GM18870 (cell line): ENCODE measurements at regions not wholly inside any gene's neighbourhood (a gene's known extent, or its start where the extent isn't known, plus 50 kb on each side); places are given as distances from the start of the nearest gene placed in this dataset.

Source experiments
- ATAC-seq: cut with Tn5 transposase; IDR thresholded peaks from one replicate; pipeline ENCODE4 v1.9.1; 2021; ENCODE audit warnings: moderate library complexity; ENCODE audit not compliant: unreplicated experiment

DNA sequence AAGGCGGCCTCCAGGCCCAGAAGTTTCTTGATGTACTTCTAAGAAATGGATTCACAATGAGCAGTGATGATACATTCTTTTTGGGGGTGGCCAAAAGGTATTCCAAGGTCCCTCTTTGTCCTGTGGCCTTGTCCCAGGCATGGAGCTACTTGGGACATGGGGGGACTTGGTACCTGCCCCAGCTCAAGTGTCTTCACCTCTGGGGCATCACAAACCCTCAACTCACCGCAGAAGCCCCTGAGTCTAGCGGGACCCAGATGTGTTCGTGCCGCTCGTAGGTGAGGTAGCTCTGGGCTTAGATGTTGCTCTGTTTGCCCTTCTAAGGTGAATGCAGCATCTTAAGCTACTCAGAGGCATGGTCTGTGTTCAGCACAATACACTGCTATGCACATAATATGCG is 338.0 kb upstream of the IRX4 start:
- no peak for ATAC-seq

DNA sequence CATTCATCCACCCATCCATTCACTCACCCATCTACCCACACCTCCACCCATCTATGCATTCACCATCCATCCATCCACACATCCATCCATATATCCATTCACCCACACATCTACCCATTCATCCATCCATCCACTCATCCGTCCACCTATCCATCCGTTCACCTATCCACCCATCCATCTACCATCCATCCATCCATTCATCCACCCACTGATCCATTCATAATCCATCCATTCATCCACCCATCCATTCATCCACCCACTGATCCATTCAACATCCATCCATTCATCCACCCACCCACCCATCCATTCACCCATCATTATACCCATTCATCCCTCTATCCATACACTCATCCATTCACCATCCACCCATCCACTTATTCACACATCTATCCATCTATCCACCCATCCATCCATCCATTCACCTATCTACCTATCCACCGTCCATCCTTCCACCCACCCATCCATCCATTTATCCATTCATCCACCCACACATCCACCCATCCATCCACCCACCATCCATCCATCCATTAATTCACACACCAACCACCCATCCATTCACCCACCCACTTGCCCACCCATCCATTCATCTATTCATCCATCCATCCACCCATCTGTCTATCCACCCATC is 336.5 kb upstream of the IRX4 start:
- no peak for ATAC-seq

DNA sequence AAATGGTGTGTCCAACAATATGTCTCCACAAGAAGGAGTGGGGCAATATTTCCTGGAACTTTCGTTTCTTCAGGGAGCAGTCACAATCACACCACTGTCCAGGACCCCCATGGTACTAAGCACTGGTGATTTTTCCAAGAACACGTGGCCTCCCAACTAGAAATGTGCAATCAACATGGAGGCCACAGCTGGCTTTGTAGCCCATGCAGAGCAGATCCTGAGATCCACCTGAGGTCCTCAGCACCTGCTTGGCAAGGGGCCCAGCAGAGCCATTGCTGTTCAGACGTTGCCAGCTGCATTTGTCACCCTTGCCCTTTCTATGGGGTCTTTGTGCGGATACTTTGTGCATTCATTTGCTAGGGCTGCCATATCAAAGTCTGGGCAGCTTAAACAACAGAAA is 334.5 kb upstream of the IRX4 start:
- ATAC-seq = no peak

DNA sequence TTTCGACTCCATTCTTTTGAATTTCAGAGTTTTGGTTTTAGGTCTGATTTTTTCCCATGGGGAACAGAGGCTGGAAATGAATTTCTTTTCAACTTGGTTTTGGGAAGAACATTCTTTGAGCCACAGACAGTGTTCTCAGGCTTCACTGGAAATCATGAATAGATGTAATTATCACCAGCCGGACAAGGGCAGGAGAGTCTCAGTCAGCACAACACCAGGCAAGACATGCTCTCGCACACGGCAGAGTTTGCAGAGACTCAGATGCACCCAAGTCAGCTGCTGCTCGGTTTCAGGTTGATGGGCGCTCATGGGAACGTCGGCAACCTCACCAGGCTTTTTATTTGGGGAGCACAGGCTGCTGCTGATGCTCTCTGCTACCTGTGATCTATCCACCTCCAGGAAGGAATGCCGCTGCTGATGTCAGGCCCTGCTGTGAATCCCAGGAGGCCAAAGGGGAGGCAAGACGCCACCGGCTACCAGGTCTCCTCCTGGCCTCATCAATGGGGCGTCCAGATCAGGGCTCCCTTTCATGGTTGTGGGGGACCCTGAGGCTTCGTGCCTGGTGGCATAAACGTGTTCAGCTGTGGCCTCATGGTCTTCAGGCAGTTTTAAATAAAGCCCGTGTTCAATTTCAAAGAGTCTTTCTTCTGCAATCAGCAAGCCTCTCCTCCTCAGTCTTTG is 332.3 kb upstream of the IRX4 start:
- ATAC-seq = no peak

DNA sequence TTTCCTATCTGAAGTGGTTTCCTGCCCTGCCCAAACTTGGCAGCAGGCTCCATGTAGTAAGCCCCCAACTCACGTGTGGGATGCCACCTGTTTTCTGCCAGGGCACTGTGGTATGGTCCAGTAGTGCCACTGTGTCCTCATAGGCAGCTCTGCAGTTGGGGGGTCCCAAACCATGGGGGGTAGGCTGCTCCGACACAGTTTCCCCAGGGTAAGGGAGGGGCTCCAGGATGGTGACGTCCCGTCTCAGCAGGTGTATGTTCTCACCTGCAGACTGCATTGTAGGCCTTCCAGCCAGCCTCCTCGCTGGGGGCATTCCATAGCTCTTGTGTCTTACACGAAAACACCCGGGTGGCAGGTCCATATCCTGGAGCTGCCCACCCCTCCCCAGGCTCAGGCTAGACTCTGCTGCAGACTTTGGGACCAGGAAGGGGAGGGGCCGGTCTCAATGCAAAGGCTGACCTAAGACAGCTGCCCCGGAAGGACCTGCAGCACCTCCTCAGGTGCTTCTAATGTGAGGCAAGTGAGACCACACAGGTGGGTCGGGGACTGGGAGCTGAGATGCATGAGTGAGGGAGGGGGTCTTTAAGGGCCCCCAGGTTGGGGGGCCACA is 330.5 kb upstream of the IRX4 start:
- ATAC-seq = no peak

DNA sequence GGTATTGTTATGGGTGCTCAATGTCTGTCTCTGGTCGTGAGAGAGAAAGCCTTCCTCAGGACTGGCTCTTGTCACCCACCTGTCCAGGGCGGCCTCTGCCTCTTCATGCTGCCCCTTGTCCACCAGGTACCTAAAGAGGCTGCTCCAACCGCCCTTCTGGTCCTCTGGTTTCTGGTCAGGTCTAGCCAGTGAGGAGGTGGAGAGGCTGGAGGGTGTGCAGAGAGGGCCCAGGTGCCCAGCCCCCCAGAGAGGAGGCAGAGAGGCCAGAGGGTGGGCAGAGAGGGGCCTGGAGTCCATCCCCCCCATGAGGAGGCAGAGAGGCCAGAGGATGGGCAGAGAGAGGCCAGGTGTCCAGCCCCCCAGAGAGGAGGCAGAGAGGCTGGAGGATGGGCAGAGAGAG is 329.8 kb upstream of the IRX4 start:
- ATAC-seq = no peak

DNA sequence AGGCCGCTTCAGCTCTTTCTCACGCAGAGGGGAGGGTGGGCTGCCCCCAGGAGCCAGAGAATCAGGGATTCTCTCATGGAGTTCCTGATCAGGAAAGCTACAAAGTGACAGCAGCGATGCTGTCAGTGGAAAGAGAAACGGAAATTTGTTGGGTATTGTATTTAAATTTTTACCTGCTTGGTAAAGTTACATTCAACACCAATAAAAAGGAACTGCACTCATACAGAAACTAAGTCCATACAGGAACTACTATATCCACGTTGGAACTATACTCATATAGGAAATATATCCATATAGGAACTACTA is 325.5 kb upstream of the IRX4 start:
- ATAC-seq = no peak

DNA sequence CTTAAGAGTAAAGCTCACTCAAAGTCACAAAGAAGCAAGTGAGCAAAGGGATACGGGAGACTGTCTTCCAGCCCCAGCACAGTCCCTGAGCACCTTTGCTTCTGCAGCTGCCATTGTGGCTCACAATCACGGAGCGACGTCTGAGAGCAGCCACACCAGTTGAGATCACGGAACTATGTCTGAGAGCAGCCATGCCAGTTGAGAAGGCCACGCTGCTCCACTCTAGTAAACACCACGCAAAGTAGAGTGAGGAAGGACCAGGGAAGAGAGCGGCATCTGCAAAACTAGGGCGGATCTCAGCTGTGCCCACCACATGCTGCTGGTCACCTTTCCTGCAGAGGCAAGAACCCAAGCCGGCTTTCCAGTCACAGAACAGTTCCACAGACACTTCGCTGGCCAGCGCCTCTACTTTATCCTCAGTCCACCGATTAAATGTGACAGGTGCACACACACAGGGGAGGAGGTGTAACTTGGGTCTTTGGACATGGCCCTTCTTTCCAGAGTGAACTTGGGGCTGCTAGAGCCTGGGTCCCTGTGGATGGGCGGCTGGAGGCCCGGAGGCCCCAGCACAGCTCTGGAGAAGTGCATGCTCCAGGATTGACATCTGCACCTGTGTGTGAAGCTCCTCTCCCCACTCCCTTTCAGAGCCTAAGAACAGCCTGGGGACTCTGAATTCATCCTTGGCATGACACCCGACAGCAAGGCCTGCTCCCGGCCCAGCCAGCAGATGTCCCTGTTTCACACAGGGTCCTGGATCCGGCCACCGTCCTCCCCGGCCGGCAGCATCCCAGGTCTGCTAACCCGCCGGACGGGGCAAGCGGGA is 324.9 kb upstream of the IRX4 start:
- no peak for ATAC-seq

DNA sequence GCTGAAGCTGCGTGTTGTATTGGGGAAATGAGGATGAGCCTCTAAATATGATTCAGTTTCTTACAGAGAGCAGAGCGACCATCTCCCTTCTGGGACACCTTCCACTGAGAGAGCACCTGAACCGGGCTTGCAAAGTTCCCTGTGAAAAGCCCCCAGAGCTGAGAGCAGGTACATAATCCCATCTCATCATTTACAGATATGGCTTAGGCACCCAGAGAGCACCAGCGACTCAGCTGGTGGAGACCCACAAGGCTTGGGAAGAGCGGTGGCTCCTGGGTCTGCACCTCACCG is 324.3 kb upstream of the IRX4 start:
- no peak for ATAC-seq

DNA sequence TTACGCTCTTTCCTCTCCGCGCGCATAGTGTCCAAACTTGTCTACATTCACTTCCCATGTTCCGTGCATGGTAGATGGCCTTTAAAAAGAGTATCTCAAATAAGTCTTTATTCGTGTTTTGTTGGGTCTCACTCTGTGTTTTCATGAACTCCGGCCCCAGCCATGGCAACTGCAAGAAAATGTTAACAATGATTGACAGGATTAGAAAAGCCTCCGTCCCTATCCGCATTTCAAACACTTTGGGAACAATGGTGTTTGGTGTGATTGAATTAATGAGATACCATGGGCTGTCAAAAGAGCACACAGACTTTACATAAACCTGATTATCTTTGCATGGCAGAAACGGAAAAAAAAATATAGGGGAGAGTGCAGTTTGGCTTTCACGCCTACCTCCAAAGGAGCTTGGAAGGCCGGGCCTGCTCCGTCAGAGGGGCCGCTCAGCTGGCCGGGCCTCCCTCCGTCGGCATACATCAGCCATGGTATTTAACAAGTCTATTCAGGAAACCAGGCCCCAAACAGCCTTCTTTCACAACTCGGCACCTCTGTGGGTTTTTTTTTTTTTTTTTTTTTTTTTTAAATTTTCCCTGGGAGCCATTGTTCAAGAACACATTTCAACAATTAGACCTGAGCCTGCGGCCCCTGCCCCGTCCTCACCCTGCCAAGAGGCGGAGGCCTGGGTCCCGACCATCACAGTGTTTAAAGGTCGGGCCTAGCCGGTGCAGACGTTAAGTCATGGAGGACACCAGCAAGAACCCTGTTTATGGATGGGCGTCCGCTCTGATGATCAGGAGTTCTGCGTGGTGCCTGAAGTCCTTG is 323.8 kb upstream of the IRX4 start:
- ATAC-seq = no peak

DNA sequence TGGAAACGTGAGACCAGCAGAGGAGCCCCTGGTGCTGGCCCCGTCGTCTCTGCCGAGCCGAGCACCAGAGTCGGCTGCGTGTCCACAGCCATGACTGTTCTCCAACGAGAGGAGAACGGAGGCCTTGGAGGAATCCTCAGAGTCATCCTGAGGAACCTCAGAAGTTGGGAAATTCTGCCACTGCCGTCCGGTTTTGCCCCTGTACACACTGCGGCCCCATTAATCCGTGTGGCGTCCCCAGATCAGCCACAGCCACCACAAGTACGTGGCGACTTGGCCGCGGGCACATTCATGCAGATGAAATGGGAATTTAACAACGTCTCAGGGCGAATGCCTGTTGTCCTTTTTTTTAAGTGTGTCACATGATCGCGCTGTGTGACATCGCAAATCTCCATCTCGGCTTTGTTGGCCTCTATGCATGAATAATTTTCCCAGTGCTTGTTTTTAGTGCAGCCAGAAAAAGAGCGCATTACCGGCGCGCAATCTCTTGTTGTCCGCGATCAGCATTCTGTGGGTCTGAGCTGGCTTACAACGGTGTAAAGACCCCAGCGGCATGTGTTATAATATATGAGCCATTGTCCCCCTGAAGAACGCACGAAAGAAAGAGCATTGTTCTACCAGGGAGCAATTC is 323.0 kb upstream of the IRX4 start:
- ATAC-seq = no peak

DNA sequence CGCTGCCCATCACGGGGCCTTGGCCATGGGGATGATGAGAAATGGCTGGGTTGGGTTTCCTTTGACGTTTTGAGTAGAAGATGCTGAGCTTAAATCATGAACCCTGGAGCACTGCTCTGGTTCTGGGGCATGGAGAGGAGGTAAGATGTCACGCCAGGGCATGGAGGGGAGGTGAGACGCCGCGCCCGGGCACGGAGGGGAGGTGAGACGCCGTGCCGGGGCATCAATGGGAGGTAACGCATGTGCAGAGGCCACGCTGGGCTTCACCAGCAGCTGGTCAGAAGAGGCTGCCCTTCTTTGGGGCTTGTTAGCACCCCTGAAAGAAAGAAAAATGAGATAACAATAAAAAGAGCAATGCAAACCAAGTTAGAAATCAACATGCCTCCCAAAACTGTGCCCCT is 322.5 kb upstream of the IRX4 start:
- no peak for ATAC-seq

DNA sequence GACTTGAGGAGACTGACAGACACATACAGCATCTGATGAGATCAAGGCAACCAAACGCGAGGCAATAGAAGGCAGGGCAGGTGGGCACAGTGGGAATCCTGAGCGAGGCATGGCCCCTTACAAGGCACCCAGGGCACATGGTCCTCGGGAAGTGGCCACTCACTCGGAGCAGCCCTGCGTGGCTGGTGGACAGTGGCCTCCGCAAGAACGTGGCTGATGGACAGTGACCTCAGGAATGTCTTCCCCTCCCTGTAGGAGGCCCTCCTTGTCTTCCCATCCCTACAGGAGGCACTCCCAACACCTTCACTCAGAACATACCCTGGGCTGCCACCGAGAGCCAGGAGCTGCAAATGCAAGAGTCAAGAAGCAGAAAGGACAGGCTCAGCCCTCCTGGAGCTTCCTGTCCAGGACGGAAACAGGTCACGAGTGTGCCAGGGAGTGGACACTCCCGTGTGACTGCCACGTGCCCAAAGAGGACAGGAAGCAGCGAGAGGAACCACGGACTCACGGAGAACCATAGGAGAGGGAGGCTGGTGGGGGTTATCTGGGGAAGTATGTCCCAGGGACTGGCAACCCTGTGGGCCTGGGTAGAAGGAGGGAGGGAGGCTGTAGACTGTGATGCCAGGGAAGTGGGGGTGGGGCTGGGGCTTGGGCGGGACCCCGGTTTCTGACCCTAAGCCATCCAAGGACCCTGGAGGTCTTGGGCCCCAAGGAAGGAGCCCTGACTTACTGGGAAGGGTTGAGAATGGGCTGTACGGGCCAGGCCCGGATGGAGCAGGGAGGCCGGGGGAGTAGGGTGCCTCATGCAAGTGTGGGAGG is 321.9 kb upstream of the IRX4 start:
- ATAC-seq = no peak

DNA sequence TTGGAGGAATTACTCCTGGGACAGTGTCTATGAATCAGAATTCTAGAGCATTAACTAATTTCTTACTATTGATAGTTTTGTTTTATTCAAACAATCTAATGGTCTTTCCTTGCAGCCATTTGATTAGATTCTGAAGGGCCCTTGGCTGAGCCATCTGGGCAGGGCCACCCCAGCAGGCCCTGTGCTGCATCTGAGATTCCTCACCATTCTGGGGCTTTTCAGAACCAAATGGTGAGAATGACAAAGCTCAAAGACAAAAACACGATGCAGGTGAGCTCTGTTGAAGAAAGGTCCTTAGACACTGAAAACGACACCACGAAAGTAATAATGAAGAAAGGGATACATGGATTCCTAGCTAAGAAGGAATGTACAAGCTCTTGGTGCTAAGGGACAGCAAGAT is 321.0 kb upstream of the IRX4 start:
- no peak for ATAC-seq

DNA sequence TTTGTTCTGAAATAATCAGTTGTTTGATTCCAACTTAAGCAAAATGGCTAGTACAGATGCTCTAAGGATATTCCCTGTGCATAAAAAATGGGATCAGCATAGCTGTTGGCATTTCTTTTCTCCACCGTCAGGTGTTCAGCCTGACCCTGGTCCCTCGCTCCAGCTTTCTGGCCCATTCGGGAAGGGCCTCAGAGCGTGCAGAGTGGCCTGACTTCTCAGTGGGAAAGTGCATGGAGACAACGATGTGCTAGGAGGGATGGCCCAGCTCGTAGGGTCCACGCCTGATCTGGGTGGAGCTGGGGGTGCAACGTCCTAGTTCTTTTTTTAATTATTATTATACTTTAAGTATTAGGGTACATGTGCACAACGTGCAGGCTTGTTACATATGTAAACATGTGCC is 319.1 kb upstream of the IRX4 start:
- ATAC-seq = no peak

DNA sequence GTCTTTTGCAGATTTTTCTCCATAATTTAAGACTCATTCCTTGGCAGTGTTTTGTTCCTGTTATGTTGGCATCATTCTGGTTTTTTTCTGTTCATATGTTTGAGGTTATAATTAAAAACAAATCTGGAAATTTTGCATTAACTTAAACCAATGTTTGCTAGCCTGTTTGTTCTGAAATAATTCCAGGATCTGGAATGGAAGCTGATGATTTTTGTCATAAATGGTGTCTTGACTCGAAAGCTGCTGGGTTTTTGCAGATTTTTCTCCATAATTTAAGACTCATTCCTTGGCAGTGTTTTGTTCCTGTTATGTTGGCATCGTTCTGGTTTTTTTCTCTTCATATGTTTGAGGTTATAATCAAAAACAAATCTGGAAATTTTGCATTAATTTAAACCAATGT is 318.7 kb upstream of the IRX4 start:
- ATAC-seq = no peak

DNA sequence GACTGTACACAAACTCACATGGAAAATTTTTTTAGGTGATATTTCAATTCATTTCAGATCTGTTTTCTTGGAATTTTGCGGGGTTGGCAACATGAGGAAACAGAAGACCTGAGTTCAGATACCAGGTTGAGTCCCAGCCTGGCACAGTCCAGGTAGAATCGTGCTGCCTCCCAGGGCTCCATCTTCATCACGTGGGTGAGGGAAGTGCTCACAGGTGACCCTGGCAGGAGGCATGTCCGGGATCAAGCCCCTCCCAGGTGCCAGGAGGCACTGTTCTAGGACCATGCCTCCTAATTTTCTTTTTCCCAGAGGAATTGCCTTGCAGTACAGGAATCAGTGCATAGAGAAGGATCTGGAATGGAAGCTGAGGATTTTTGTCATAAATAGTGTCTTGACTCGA is 318.3 kb upstream of the IRX4 start:
- no peak for ATAC-seq

DNA sequence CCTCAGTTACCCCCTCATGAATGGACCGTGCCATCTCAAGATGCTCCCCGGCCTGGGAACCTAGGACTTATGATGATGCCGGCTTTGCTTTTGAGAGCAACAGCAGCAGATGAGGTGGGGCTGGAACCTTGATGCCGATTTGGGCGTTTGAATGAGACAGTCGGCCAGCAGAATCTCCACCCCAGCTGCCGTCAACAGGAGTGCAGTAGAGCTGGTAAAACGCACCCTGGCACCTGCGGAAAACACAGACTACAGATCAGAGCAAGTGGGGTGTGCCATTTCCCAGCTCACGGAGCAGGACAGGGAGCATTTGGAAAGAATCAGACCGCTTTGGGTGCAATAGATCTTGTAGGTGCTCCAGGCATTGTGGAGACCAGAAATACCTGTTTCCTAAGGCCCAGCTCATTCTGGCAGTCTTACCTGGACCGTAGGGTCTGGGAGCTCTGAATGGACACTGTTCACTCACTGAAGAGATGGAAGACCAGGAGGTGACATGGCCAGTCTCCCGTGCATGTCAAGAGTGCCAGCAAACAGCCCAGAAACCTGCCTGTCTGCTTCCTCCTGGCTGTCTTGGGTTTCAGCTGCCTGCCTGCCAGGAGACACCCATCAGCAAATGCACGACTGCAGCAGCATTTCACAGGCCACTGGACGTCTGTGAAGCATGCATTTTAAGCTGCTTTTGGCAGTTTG is 317.7 kb upstream of the IRX4 start:
- no peak for ATAC-seq

DNA sequence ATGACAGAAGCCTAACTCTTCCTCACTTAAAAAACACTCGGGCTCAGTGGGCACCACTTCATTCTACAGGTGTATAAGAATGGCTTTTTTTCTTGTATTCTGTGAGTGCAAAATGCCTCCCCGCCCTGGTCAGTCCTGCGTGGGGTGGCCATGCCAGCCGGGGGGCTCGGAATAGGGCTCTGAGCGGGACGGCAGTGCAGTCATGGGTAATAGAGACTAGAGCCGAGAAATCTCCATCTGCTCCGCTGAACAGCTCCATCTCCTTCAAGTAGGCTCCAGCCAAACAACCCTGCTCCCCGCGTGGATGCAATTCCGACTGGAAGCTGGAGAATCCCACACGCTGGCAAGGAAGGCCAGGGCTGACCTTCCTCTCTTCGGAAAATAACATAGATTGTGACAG is 317.0 kb upstream of the IRX4 start:
- ATAC-seq = no peak
